Tibial nerve (tissue), 3 donors: ENCODE measurements at regions not wholly inside any gene's neighbourhood (a gene's known extent, or its start where the extent isn't known, plus 50 kb on each side); places are given as distances from the start of the nearest gene placed in this dataset.

Experiments used
- POLR2A ChIP-seq, 2 donors: fragments of 450-650 bp; IDR thresholded peaks; one replicate each; pipeline ENCODE4 v1.6.1; 2017; ENCODE audit warnings: antibody characterized with exemption in 2 of 2, mild to moderate bottlenecking in 2 of 2, moderate library complexity in 2 of 2
- TF ChIP-seq, protein P1 (sequence below), 5 experiments: fragments of 200-600 bp in 3 of 5; fragments of 450-650 bp in 2 of 5; sonication (generic) in 3 of 5; IDR thresholded peaks; one replicate each; pipeline ENCODE4 v1.5.1; 2016 to 2019; ENCODE audit warnings: antibody characterized with exemption in 5 of 5, mild to moderate bottlenecking in 3 of 5, moderate library complexity in 2 of 5

DNA sequence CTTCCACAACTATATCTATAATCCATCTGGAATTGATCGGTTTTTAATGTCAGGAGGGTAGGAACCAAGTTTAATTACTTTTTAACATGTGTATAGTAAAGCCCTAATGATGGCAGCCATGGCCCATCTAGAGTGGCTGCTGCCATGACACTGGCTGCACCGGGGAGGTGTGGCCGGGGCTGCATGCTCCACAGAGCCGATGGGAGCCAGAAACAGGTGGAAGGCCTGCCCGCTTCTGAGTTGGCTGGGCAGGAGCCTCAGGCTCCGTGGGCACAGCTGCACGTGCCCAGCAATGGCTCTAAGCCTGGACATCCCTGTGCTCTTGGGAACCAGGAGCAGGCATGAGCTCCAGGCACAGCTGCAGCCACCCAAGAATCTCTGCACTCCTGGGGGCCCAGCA is 73.0 kb downstream of the GBP6 start:
- no peak for TF ChIP-seq POLR2A (IDR thresholded peaks at IDR 0.05)
- TF ChIP-seq, protein P1, sequence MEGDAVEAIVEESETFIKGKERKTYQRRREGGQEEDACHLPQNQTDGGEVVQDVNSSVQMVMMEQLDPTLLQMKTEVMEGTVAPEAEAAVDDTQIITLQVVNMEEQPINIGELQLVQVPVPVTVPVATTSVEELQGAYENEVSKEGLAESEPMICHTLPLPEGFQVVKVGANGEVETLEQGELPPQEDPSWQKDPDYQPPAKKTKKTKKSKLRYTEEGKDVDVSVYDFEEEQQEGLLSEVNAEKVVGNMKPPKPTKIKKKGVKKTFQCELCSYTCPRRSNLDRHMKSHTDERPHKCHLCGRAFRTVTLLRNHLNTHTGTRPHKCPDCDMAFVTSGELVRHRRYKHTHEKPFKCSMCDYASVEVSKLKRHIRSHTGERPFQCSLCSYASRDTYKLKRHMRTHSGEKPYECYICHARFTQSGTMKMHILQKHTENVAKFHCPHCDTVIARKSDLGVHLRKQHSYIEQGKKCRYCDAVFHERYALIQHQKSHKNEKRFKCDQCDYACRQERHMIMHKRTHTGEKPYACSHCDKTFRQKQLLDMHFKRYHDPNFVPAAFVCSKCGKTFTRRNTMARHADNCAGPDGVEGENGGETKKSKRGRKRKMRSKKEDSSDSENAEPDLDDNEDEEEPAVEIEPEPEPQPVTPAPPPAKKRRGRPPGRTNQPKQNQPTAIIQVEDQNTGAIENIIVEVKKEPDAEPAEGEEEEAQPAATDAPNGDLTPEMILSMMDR (IDR thresholded peaks at IDR 0.05), result no peak
